ENCODE measurements at regions not wholly inside any gene's neighbourhood (a gene's known extent, or its start where the extent isn't known, plus 50 kb on each side); places are given as distances from the start of the nearest gene placed in this dataset.

DNA sequence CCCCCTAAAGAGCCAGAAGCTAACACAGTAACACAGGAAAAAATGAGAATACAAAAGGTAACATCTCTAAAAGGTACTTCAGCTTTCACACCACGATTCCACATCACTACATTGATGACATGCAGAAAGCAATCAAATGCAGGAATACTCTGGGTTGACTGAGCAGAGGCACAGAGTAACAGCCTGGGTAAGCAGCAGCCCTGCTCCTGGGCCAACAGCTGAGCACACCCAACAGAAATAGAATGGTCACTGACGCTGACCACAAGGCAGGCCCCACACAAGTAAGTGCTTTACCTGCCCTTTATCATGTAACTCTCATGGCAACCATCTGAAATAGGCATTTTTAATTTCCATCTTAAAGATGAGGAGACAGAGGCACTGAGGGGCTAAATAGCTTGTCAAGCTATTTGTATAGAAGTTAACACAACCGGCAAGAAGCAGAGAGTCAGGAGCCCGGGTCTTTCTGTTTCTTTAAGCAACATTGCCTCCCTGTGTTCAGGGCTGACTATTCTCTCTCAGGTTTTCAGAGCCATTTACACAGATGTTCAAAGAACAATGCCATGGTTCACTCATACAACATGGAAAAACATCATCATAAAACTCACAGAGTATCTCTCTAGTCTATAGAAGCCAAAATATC is 168.9 kb downstream of the ZNF674 start:
- H3K4me3 ChIP-seq (ENCODE audit: low read depth, low read length), result no peak overlapping the region
- TF ChIP-seq, protein P1, sequence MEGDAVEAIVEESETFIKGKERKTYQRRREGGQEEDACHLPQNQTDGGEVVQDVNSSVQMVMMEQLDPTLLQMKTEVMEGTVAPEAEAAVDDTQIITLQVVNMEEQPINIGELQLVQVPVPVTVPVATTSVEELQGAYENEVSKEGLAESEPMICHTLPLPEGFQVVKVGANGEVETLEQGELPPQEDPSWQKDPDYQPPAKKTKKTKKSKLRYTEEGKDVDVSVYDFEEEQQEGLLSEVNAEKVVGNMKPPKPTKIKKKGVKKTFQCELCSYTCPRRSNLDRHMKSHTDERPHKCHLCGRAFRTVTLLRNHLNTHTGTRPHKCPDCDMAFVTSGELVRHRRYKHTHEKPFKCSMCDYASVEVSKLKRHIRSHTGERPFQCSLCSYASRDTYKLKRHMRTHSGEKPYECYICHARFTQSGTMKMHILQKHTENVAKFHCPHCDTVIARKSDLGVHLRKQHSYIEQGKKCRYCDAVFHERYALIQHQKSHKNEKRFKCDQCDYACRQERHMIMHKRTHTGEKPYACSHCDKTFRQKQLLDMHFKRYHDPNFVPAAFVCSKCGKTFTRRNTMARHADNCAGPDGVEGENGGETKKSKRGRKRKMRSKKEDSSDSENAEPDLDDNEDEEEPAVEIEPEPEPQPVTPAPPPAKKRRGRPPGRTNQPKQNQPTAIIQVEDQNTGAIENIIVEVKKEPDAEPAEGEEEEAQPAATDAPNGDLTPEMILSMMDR (IDR thresholded peaks at IDR 0.05; ENCODE audit: low read depth, low read length), result peak; percentile 29
- TF ChIP-seq, protein P2, sequence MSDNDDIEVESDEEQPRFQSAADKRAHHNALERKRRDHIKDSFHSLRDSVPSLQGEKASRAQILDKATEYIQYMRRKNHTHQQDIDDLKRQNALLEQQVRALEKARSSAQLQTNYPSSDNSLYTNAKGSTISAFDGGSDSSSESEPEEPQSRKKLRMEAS (IDR thresholded peaks at IDR 0.05; ENCODE audit: low read depth, low read length), result no peak
- DNase-seq (ENCODE audit: low read depth), result peak; percentile 62

DNA sequence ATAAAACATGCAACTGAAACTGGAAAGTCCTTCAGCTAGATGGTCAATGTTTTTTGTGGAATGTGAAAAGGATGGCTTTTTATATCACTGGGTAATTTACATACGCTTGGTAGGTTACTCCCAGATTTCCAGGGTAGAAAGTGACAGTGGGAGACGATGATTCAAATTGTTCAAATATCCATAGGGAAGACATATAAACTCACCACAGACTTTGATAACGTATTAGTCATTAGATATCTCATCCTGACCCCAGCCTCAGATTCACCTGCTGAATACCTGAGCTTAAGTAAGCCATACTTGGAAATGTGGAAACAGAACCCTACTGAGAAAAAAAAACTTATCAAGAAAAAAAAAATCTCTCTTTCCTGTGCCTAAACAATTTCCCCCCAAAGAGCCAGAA is 169.4 kb downstream of the ZNF674 start:
- TF ChIP-seq, protein P1 (IDR thresholded peaks at IDR 0.05; ENCODE audit: low read depth, low read length), result no peak
- TF ChIP-seq MYC (IDR thresholded peaks at IDR 0.05; ENCODE audit: low read depth, low read length), result no peak
- no peak for TF ChIP-seq POLR2A (IDR thresholded peaks at IDR 0.05; ENCODE audit: extremely low read depth, insufficient read length)
- TF ChIP-seq, protein P2 (IDR thresholded peaks at IDR 0.05; ENCODE audit: low read depth, low read length), result no peak
- no peak for DNase-seq (ENCODE audit: low read depth)
- no peak overlapping the region for H3K4me3 ChIP-seq (ENCODE audit: low read depth, low read length)

DNA sequence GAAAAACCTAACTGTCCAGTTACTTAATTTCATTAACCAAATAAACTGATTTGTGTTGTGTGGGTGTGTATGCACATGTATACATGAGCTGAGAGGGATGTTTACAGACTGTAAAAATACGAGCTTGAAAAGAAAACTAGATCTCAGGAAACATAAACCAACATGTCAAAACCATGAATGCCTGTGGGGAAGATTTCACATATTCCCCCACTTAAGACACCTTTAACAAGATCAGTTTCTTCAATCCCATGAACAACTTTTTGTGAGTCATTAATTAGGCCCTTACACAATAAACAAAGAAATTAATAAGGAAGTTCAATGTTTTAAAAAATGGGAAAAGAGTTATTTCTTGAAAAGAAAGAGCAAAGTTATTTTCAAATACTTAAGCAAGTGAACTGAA is 170.8 kb downstream of the ZNF674 start:
- TF ChIP-seq, protein P2 (IDR thresholded peaks at IDR 0.05; ENCODE audit: low read depth, low read length), result no peak
- TF ChIP-seq, protein P1 (IDR thresholded peaks at IDR 0.05; ENCODE audit: low read depth, low read length), result no peak
- TF ChIP-seq POLR2A (IDR thresholded peaks at IDR 0.05; ENCODE audit: extremely low read depth, insufficient read length) (no peak), MYC (IDR thresholded peaks at IDR 0.05; ENCODE audit: low read depth, low read length) (no peak)
- no peak overlapping the region for H3K4me3 ChIP-seq (ENCODE audit: low read depth, low read length)
- no peak for DNase-seq (ENCODE audit: low read depth)

DNA sequence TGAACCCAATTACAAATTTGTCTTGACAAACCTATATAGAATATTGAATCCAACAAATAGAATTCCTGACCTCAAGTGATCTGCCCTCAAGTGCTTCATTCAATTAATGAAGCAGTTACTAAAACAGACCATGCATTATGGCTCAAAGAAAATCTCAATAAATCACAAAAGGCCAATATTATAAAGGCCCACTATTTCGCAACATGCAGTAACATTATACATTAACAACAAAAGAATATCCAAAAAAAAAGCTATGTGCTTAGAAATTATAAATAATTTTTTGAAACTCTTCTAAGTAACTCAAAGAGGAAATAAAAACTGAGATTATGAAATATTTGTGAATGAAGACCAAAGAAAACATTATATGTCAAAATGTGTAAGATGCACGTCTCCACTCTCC is 177.7 kb downstream of the ZNF674 start:
- no peak for TF ChIP-seq POLR2A (IDR thresholded peaks at IDR 0.05; ENCODE audit: extremely low read depth, insufficient read length)
- no peak for TF ChIP-seq MYC (IDR thresholded peaks at IDR 0.05; ENCODE audit: low read depth, low read length)
- TF ChIP-seq, protein P2 (IDR thresholded peaks at IDR 0.05; ENCODE audit: low read depth, low read length), result no peak
- TF ChIP-seq, protein P1 (IDR thresholded peaks at IDR 0.05; ENCODE audit: low read depth, low read length), result no peak
- DNase-seq (ENCODE audit: low read depth), result no peak
- H3K4me3 ChIP-seq (ENCODE audit: low read depth, low read length), result no peak overlapping the region

DNA sequence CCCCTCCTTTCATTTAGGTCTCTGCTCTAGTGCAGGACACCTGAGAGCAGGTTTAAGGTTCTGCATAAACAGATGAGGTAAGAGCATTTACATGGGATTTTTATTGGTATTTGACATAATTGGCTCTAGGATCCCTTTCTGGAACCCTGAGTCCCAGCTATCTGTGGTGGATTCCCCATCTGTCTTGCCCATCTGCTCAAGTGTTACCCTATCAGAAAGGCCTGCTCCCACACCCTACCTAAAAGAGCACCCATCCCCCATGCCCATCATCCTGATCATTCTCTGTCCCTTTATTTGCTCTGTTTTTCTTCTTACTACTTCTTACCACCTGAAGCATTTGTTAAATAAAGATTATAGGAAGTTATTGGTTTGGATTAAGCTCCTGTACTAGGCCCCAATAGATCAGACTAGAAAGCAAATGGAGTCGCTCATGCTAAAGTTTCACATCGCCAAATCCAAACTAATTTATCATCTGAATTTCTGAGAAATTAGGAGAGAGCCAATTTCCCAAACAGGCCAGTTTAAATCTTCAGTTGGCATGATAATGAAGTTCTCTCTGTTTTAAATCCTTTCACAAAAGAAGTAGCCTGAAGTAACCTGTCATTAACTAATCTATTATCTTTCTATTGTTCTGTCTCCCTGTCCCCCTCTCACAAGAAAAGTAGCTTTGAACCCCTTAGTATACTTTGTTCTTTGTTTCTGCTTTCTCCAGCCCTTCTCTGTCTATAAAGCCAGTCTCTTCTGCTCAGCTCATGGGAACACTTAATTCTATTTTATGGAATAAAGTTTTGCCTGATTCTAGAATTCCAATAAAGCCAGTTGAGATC is 178.6 kb downstream of the ZNF674 start:
- no peak for DNase-seq (ENCODE audit: low read depth)
- no peak overlapping the region for H3K4me3 ChIP-seq (ENCODE audit: low read depth, low read length)
- TF ChIP-seq MYC (IDR thresholded peaks at IDR 0.05; ENCODE audit: low read depth, low read length) (no peak), POLR2A (IDR thresholded peaks at IDR 0.05; ENCODE audit: extremely low read depth, insufficient read length) (no peak)
- TF ChIP-seq, protein P2 (IDR thresholded peaks at IDR 0.05; ENCODE audit: low read depth, low read length), result no peak
- TF ChIP-seq, protein P1 (IDR thresholded peaks at IDR 0.05; ENCODE audit: low read depth, low read length), result no peak

Measured in NB4 (cell line).